ENCODE measurements at regions not wholly inside any gene's neighbourhood (a gene's known extent, or its start where the extent isn't known, plus 50 kb on each side); places are given as distances from the start of the nearest gene placed in this dataset.

GRCh38 chr2:212626371-212626918, 87.8 kb upstream of the ERBB4 start:
- DNase-seq (ENCODE audit: low read depth in 1 of 2, low spot score in 1 of 2) = no peak

- DNase-seq (ENCODE audit: low read depth in 1 of 2, low spot score in 1 of 2) = no peak
These were observed 81.4 kb upstream of the ERBB4 start for GRCh38 chr2:212619954-212620353.

GRCh38 chr2:212618636-212619035, 80.0 kb upstream of the ERBB4 start:
- DNase-seq (ENCODE audit: low read depth in 1 of 2, low spot score in 1 of 2) = no peak

- no peak for DNase-seq (ENCODE audit: low read depth in 1 of 2, low spot score in 1 of 2)
These were observed 72.3 kb upstream of the ERBB4 start for GRCh38 chr2:212610872-212611425.

GRCh38 chr2:212609479-212609878, 70.9 kb upstream of the ERBB4 start:
- no peak for DNase-seq (ENCODE audit: low read depth in 1 of 2, low spot score in 1 of 2)

GRCh38 chr2:212607080-212607479, 68.5 kb upstream of the ERBB4 start:
- DNase-seq (ENCODE audit: low read depth in 1 of 2, low spot score in 1 of 2) = no peak

- no peak for DNase-seq (ENCODE audit: low read depth in 1 of 2, low spot score in 1 of 2)
These were observed 67.6 kb upstream of the ERBB4 start for GRCh38 chr2:212606232-212606631.

- DNase-seq (ENCODE audit: low read depth in 1 of 2, low spot score in 1 of 2) = no peak
These were observed 58.1 kb upstream of the ERBB4 start for GRCh38 chr2:212596688-212597087.

- DNase-seq (ENCODE audit: low read depth in 1 of 2, low spot score in 1 of 2) = no peak
These were observed 57.7 kb upstream of the ERBB4 start for GRCh38 chr2:212596276-212596675.

GRCh38 chr2:212595036-212595654, 56.5 kb upstream of the ERBB4 start:
- DNase-seq (ENCODE audit: low read depth in 1 of 2, low spot score in 1 of 2) = no peak

- no peak for DNase-seq (ENCODE audit: low read depth in 1 of 2, low spot score in 1 of 2)
These were observed 54.1 kb upstream of the ERBB4 start for GRCh38 chr2:212592695-212593094.
